ENCODE measurements at regions not wholly inside any gene's neighbourhood (a gene's known extent, or its start where the extent isn't known, plus 50 kb on each side); places are given as distances from the start of the nearest gene placed in this dataset.

- TF ChIP-seq CTCF (IDR thresholded peaks at IDR 0.05; ENCODE audit: low read depth, low read length) (no peak), EZH2phosphoT487 (IDR thresholded peaks at IDR 0.05; ENCODE audit: low read depth) (no peak)
Measured at GRCh38 chr5:39877479-39877878, 452.7 kb upstream of the DAB2 start.

All from OCI-LY3 (cell line).